ENCODE measurements at regions not wholly inside any gene's neighbourhood (a gene's known extent, or its start where the extent isn't known, plus 50 kb on each side); places are given as distances from the start of the nearest gene placed in this dataset.

DNA sequence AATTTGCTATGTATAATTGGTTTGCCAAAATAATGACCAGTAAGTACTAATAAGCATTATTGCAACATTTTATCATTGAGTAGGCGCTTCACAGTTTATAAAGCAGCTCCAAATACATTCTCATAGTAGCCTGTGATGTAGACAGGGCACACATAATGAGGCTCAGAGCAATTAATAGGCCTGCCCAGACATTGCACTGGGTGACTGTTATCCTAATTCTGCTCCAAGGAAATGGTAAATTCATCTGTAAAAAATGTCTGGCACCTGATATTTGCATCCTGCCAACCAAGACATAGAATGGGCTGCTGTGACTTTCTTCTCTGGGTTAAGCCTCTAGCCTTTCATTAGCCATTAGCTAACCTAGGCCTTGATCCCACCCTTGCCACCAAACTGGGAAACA is 97.6 kb downstream of the SEM1 start:
- no peaks in the 10 kb centered on the region for H3K27me3 ChIP-seq (ENCODE audit: insufficient read depth, low read depth)
- no peak overlapping the region for H3K27ac ChIP-seq
- TF ChIP-seq, protein P1, sequence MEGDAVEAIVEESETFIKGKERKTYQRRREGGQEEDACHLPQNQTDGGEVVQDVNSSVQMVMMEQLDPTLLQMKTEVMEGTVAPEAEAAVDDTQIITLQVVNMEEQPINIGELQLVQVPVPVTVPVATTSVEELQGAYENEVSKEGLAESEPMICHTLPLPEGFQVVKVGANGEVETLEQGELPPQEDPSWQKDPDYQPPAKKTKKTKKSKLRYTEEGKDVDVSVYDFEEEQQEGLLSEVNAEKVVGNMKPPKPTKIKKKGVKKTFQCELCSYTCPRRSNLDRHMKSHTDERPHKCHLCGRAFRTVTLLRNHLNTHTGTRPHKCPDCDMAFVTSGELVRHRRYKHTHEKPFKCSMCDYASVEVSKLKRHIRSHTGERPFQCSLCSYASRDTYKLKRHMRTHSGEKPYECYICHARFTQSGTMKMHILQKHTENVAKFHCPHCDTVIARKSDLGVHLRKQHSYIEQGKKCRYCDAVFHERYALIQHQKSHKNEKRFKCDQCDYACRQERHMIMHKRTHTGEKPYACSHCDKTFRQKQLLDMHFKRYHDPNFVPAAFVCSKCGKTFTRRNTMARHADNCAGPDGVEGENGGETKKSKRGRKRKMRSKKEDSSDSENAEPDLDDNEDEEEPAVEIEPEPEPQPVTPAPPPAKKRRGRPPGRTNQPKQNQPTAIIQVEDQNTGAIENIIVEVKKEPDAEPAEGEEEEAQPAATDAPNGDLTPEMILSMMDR (conservative IDR thresholded peaks at IDR 0.05; ENCODE audit: low read depth, low read length) = no peak
- H2AFZ ChIP-seq (ENCODE audit: low read depth) = no peak overlapping the region
- H3K4me3 ChIP-seq (IDR thresholded peaks at IDR 0.05; ENCODE audit: insufficient read depth, low read depth, low read length) = no peak overlapping the region
- peaks cover 17% of the 10 kb centered on the region for H3K4me1 ChIP-seq (ENCODE audit: low read depth, poor library complexity, severe bottlenecking)
- H3K4me2 ChIP-seq = no peak overlapping the region
- H3K36me3 ChIP-seq (ENCODE audit: insufficient read depth) = no peaks in the 10 kb centered on the region
- no peaks in the 10 kb centered on the region for H4K20me1 ChIP-seq (ENCODE audit: insufficient read depth)
- H3K79me2 ChIP-seq (ENCODE audit: insufficient read depth, low read depth) = no peaks in the 10 kb centered on the region
- H3K9ac ChIP-seq = no peak overlapping the region

DNA sequence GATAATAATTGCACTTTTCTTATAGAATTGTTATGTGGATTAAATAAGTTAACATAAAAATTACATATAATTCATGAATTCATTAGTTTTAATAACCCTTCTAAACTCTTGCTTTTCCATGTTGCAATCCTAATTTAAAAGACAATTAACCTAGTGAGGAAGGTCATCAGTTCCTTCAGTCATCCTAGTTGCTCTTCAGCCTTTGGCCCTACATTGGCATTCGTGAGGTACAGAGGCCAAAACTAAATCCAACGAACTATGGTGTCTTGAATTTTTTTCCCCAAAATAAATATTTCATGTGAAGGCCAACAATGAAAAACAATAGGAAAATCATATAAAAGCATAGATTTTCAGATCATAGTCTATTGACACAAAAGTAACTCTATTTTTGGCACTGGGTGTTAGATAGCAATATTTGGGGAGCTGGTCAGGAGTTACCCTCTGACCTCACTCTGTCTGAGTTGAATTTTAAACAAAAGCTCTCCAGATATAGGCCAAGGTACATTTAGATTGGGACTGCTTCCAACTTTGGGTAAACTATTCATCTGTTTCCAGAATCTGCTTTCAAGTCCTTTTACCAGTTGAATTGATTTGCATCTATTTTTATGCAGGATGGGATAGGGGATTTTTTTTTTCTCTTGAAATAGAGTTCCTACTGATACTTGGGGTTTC is 104.5 kb downstream of the SEM1 start:
- H4K20me1 ChIP-seq (ENCODE audit: insufficient read depth) = no peaks in the 10 kb centered on the region
- TF ChIP-seq, protein P1 (conservative IDR thresholded peaks at IDR 0.05; ENCODE audit: low read depth, low read length) = no peak
- H3K79me2 ChIP-seq (ENCODE audit: insufficient read depth, low read depth) = no peaks in the 10 kb centered on the region
- H3K4me1 ChIP-seq (ENCODE audit: low read depth, poor library complexity, severe bottlenecking) = no peaks in the 10 kb centered on the region
- H3K4me3 ChIP-seq (IDR thresholded peaks at IDR 0.05; ENCODE audit: insufficient read depth, low read depth, low read length) = no peak overlapping the region
- H2AFZ ChIP-seq (ENCODE audit: low read depth) = no peak overlapping the region
- H3K4me2 ChIP-seq = no peak overlapping the region
- no peak overlapping the region for H3K27ac ChIP-seq
- no peaks in the 10 kb centered on the region for H3K27me3 ChIP-seq (ENCODE audit: insufficient read depth, low read depth)
- H3K36me3 ChIP-seq (ENCODE audit: insufficient read depth) = no peaks in the 10 kb centered on the region
- H3K9ac ChIP-seq = no peak overlapping the region

DNA sequence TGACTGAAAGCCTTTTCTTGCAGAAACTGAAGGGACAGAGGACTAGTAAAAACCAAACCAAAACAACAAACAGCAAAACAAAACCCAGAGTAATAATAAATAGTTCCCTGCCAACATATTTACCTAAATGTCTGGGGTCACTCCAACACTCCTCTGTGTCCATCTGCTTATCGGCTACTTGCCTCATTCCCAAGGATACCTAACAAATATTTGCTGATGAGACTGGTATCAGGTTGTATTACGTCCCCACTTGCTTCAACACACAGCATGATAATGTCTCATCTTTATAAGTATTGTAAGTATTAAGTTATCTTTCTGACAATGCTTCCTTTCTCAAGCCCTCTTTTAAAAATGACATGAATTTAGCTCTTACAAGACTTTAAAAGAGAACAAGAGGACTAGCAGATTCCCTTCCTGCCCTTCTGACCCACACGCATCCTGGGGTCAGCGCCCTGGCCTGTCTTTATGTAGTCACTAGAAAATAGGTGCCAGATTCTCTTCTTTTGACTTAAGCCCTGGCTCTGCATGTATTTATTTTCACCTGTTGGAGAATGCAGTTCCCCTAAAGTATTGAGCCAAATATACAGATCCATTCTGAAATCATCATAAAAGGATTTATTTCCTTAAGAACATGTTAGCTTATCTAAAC is 110.2 kb downstream of the SEM1 start:
- no peaks in the 10 kb centered on the region for H3K36me3 ChIP-seq (ENCODE audit: insufficient read depth)
- no peaks in the 10 kb centered on the region for H3K27me3 ChIP-seq (ENCODE audit: insufficient read depth, low read depth)
- no peaks in the 10 kb centered on the region for H3K4me1 ChIP-seq (ENCODE audit: low read depth, poor library complexity, severe bottlenecking)
- H4K20me1 ChIP-seq (ENCODE audit: insufficient read depth) = no peaks in the 10 kb centered on the region
- H3K79me2 ChIP-seq (ENCODE audit: insufficient read depth, low read depth) = no peaks in the 10 kb centered on the region
- TF ChIP-seq, protein P1 (conservative IDR thresholded peaks at IDR 0.05; ENCODE audit: low read depth, low read length) = no peak
- no peak overlapping the region for H3K27ac ChIP-seq
- H3K4me2 ChIP-seq = no peak overlapping the region
- no peak overlapping the region for H3K9ac ChIP-seq
- H2AFZ ChIP-seq (ENCODE audit: low read depth) = no peak overlapping the region
- no peak overlapping the region for H3K4me3 ChIP-seq (IDR thresholded peaks at IDR 0.05; ENCODE audit: insufficient read depth, low read depth, low read length)

DNA sequence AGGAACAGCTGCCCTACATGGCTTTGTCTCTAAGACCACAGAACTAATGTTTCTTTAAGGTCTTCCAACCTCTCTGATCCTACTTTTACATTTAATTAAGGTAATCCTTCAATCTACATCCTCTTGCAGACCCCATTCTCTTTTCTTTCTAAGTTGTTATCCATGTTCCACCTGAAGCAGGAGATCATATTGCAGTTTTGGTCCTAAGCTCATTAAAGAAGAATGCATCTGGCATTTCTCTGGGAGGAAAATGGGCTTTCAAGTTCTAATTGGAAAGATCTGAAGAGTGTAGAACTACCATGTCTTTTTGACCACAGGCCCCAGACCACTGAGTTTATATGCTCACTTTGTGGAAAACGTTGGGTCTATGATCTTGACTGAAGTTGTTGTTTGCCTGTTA is 111.2 kb downstream of the SEM1 start:
- no peak overlapping the region for H3K4me2 ChIP-seq
- no peaks in the 10 kb centered on the region for H3K27me3 ChIP-seq (ENCODE audit: insufficient read depth, low read depth)
- no peaks in the 10 kb centered on the region for H3K79me2 ChIP-seq (ENCODE audit: insufficient read depth, low read depth)
- H3K4me3 ChIP-seq (IDR thresholded peaks at IDR 0.05; ENCODE audit: insufficient read depth, low read depth, low read length) = no peak overlapping the region
- no peak overlapping the region for H3K27ac ChIP-seq
- no peaks in the 10 kb centered on the region for H4K20me1 ChIP-seq (ENCODE audit: insufficient read depth)
- TF ChIP-seq, protein P1 (conservative IDR thresholded peaks at IDR 0.05; ENCODE audit: low read depth, low read length) = no peak
- H3K4me1 ChIP-seq (ENCODE audit: low read depth, poor library complexity, severe bottlenecking) = no peaks in the 10 kb centered on the region
- H3K36me3 ChIP-seq (ENCODE audit: insufficient read depth) = no peaks in the 10 kb centered on the region
- H2AFZ ChIP-seq (ENCODE audit: low read depth) = no peak overlapping the region
- H3K9ac ChIP-seq = no peak overlapping the region

Data from KMS-11 (cell line).